HepG2 (cell line): ENCODE measurements at regions not wholly inside any gene's neighbourhood (a gene's known extent, or its start where the extent isn't known, plus 50 kb on each side); places are given as distances from the start of the nearest gene placed in this dataset.

Experiments
- BHLHE40 ChIP-seq: IDR thresholded peaks from 2 replicates; pipeline ENCODE4 v1.6.1; 2011; ENCODE audit warnings: low read length, improper control_type of control experiment
- CREB1 ChIP-seq, 2 experiments: fragments of 450-650 bp in 1 of 2; IDR thresholded peaks; 2 replicates each; pipeline ENCODE4 v1.6.1; 2016 to 2017; ENCODE audit warnings: control low read depth in 1 of 2, mild to moderate bottlenecking in 1 of 2, missing compliant biosample characterization in 1 of 2, missing genetic modification characterization in 1 of 2
- ELF1 ChIP-seq: sonication (generic); formaldehyde crosslinking; IDR thresholded peaks from 2 replicates; pipeline ENCODE4 v1.4.0; 2020; ENCODE audit warnings: missing genetic modification reagents
- EP300 ChIP-seq, 3 experiments: sonication (generic) in 1 of 3; formaldehyde crosslinking in 1 of 3; IDR thresholded peaks; 2 replicates each; pipeline versions ENCODE4 v1.5.1 to v1.6.1; 2011 to 2020; ENCODE audit warnings: low read depth in 2 of 3, low read length in 2 of 3, borderline replicate concordance in 1 of 3, improper control_type of control experiment in 1 of 3, mild to moderate bottlenecking in 1 of 3, missing genetic modification reagents in 1 of 3, moderate library complexity in 1 of 3
- FOXJ3 ChIP-seq: sonication (generic); formaldehyde crosslinking; IDR thresholded peaks from 2 replicates; pipeline ENCODE4 v1.4.0; 2020; ENCODE audit warnings: missing genetic modification reagents, mild to moderate bottlenecking, borderline replicate concordance
- FOXK2 ChIP-seq: fragments of 450-650 bp; IDR thresholded peaks from 2 replicates; pipeline ENCODE4 v1.6.1; 2016
- HCFC1 ChIP-seq: fragments of 150-350 bp; IDR thresholded peaks from 2 replicates; pipeline ENCODE4 v1.6.1; 2014; ENCODE audit warnings: low read depth, low read length
- MTF1 ChIP-seq: sonication (generic); formaldehyde crosslinking; IDR thresholded peaks from 2 replicates; pipeline ENCODE4 v1.5.0; 2020; ENCODE audit warnings: missing genetic modification reagents
- POLR2A ChIP-seq, 2 experiments: IDR thresholded peaks; 2 replicates each; pipeline ENCODE4 v1.6.1; 2011; ENCODE audit warnings: low read depth in 2 of 2, low read length in 2 of 2, mild to moderate bottlenecking in 1 of 2, moderate library complexity in 1 of 2; ENCODE audit not compliant: insufficient read depth in 1 of 2
- ZNF713 ChIP-seq: sonication (generic); formaldehyde crosslinking; IDR thresholded peaks from 2 replicates; pipeline ENCODE4 v1.4.0; 2020; ENCODE audit warnings: mild to moderate bottlenecking, missing genetic modification reagents
- TF ChIP-seq, protein P1 (sequence below): sonication (generic); formaldehyde crosslinking; IDR thresholded peaks from 2 replicates; pipeline ENCODE4 v1.5.0; 2020; ENCODE audit warnings: mild to moderate bottlenecking, missing genetic modification reagents, moderate library complexity

DNA sequence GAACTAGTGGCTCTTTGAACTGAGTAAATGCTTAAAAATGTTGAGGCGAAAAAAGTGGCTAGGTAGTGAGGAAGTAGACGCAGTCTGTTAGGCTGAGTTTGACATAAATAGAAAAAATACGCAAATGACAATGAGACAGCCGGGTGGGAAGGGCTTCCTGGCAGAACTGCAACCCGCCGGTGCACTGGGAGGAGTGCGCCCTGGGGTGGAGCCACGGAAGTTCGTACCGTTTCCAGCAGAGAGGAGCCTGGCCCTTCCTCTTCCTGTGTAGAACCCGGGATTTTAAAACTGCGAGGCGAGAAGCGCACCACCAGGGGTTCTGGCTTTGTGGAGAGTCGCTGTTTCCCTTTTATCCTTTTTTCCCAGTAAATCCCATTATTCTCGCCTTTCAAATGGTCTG is 602.6 kb downstream of the PYDC2 start:
- TF ChIP-seq FOXK2, result no peak
- TF ChIP-seq, protein P1, sequence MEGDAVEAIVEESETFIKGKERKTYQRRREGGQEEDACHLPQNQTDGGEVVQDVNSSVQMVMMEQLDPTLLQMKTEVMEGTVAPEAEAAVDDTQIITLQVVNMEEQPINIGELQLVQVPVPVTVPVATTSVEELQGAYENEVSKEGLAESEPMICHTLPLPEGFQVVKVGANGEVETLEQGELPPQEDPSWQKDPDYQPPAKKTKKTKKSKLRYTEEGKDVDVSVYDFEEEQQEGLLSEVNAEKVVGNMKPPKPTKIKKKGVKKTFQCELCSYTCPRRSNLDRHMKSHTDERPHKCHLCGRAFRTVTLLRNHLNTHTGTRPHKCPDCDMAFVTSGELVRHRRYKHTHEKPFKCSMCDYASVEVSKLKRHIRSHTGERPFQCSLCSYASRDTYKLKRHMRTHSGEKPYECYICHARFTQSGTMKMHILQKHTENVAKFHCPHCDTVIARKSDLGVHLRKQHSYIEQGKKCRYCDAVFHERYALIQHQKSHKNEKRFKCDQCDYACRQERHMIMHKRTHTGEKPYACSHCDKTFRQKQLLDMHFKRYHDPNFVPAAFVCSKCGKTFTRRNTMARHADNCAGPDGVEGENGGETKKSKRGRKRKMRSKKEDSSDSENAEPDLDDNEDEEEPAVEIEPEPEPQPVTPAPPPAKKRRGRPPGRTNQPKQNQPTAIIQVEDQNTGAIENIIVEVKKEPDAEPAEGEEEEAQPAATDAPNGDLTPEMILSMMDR, result no peak
- TF ChIP-seq CREB1 (IDR thresholded peaks at IDR 0.05), result no peak
- TF ChIP-seq CREB1 (CRISPR knock-in tag; IDR thresholded peaks at IDR 0.05), result no peak
- TF ChIP-seq ZNF713 (CRISPR knock-in tag), result no peak
- no peak for TF ChIP-seq HCFC1
- no peak for TF ChIP-seq BHLHE40
- no peak for TF ChIP-seq EP300 (IDR thresholded peaks at IDR 0.05; ENCODE audit: low read depth in 2 of 2, low read length in 2 of 2)
- no peak for TF ChIP-seq EP300 (CRISPR knock-in tag; IDR thresholded peaks at IDR 0.05; ENCODE audit: borderline replicate concordance)
- TF ChIP-seq ELF1 (CRISPR knock-in tag), result no peak
- no peak for TF ChIP-seq FOXJ3 (CRISPR knock-in tag)
- TF ChIP-seq MTF1 (CRISPR knock-in tag), result no peak
- TF ChIP-seq POLR2A (IDR thresholded peaks at IDR 0.05; ENCODE audit: insufficient read depth in 1 of 2, low read depth in 2 of 2, low read length in 2 of 2), result no peak
